Suprapubic skin (tissue), 4 donors: ENCODE measurements at regions not wholly inside any gene's neighbourhood (a gene's known extent, or its start where the extent isn't known, plus 50 kb on each side); places are given as distances from the start of the nearest gene placed in this dataset.
"Not testable (repeated sequence)": the region's sequence is repeated elsewhere in the genome, so short reads cannot be mapped to it uniquely, and the experiment has no call there.

Source experiments
- DNase-seq, 2 donors: peaks; one replicate each; pipeline ENCODE4 v3.0.0-alpha.2; 2019; ENCODE audit warnings: low spot score in 2 of 2
- H3K27ac ChIP-seq: fragments of 200-600 bp; sonication (generic); one replicate; pipeline ENCODE4 v1.5.1; 2019
- H3K27me3 ChIP-seq: fragments of 200-600 bp; sonication (generic); one replicate; pipeline ENCODE4 v1.5.1; 2019
- H3K36me3 ChIP-seq: fragments of 200-600 bp; sonication (generic); one replicate; pipeline ENCODE4 v1.5.1; 2019
- H3K4me1 ChIP-seq: fragments of 200-600 bp; sonication (generic); one replicate; pipeline ENCODE4 v1.5.1; 2019
- H3K4me3 ChIP-seq: fragments of 200-600 bp; sonication (generic); one replicate; pipeline ENCODE4 v1.5.1; 2019; ENCODE audit warnings: mild to moderate bottlenecking
- H3K9me3 ChIP-seq: fragments of 200-600 bp; sonication (generic); one replicate; pipeline ENCODE4 v1.5.1; 2019
- EP300 ChIP-seq: sonication (generic); formaldehyde crosslinking; IDR thresholded peaks from one replicate; pipeline ENCODE4 v1.6.1; 2017; ENCODE audit warnings: antibody characterized with exemption
- POLR2A ChIP-seq, 2 donors: fragments of 450-650 bp; IDR thresholded peaks; one replicate each; pipeline ENCODE4 v1.6.1; 2017; ENCODE audit warnings: antibody characterized with exemption in 2 of 2, mild to moderate bottlenecking in 2 of 2, moderate library complexity in 2 of 2
- POLR2AphosphoS5 ChIP-seq, 3 donors: sonication (generic); formaldehyde crosslinking; IDR thresholded peaks; one replicate each; pipeline ENCODE4 v1.6.1; 2017; ENCODE audit warnings: antibody characterized with exemption in 3 of 3
- WGBS: methylation state at CpG from one replicate; pipeline ENCODE4 v1.1.5; 2018; 5-methylcytosine and 5-hydroxymethylcytosine counted together
- TF ChIP-seq, protein P1 (sequence below), 2 donors: fragments of 200-600 bp in 1 of 2; fragments of 450-650 bp in 1 of 2; sonication (generic) in 1 of 2; IDR thresholded peaks; one replicate each; pipeline ENCODE4 v1.5.1; 2016 to 2019; ENCODE audit warnings: antibody characterized with exemption in 2 of 2, mild to moderate bottlenecking in 1 of 2, moderate library complexity in 1 of 2

- Histone ChIP-seq H3K9me3 (no peaks in the 10 kb centered on the region), H3K27me3 (no peaks in the 10 kb centered on the region), H3K36me3 (no peaks in the 10 kb centered on the region), H3K27ac (no peak overlapping the region), H3K4me3 (no peak overlapping the region), H3K4me1 (no peaks in the 10 kb centered on the region)
- no peak for DNase-seq
- no peak for TF ChIP-seq POLR2AphosphoS5 (IDR thresholded peaks at IDR 0.05)
- TF ChIP-seq, protein P1, sequence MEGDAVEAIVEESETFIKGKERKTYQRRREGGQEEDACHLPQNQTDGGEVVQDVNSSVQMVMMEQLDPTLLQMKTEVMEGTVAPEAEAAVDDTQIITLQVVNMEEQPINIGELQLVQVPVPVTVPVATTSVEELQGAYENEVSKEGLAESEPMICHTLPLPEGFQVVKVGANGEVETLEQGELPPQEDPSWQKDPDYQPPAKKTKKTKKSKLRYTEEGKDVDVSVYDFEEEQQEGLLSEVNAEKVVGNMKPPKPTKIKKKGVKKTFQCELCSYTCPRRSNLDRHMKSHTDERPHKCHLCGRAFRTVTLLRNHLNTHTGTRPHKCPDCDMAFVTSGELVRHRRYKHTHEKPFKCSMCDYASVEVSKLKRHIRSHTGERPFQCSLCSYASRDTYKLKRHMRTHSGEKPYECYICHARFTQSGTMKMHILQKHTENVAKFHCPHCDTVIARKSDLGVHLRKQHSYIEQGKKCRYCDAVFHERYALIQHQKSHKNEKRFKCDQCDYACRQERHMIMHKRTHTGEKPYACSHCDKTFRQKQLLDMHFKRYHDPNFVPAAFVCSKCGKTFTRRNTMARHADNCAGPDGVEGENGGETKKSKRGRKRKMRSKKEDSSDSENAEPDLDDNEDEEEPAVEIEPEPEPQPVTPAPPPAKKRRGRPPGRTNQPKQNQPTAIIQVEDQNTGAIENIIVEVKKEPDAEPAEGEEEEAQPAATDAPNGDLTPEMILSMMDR (IDR thresholded peaks at IDR 0.05): no peak
- no peak for TF ChIP-seq EP300
- no peak for TF ChIP-seq POLR2A (IDR thresholded peaks at IDR 0.05)
- 81% methylated on average over 2 of the region's 2 CpGs for WGBS
These were observed 399.5 kb downstream of the RMST start for GRCh38 chr12:97862072-97862471.

DNA sequence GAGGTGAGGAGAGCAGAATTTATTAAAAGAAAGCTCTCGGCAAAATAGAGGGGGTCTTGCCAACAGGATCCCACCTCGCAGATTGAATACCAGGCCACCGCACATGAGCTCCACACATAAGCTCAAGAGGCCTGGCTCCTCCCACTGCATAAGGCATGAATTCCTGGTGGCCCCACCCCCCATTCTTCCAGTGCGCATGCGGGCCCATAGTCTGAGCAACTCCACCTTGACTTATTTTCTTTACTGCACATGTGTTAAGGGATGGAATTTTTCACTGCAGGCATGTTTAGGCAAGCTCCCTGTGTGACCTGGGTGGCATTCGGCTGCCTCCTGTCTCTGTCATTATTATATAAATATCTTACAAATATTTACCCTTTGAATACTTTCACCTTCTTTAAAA, 412.5 kb downstream of the RMST start:
- Histone ChIP-seq H3K27ac (no peak overlapping the region), H3K9me3 (no peaks in the 10 kb centered on the region), H3K4me1 (no peaks in the 10 kb centered on the region), H3K4me3 (no peak overlapping the region), H3K36me3 (no peaks in the 10 kb centered on the region), H3K27me3 (no peaks in the 10 kb centered on the region)
- 75% methylated on average over 6 of the region's 6 CpGs for WGBS
- TF ChIP-seq, protein P1 (IDR thresholded peaks at IDR 0.05): no peak
- TF ChIP-seq POLR2AphosphoS5 (IDR thresholded peaks at IDR 0.05) (no peak), EP300 (no peak), POLR2A (IDR thresholded peaks at IDR 0.05) (no peak)
- DNase-seq: no peak

DNA sequence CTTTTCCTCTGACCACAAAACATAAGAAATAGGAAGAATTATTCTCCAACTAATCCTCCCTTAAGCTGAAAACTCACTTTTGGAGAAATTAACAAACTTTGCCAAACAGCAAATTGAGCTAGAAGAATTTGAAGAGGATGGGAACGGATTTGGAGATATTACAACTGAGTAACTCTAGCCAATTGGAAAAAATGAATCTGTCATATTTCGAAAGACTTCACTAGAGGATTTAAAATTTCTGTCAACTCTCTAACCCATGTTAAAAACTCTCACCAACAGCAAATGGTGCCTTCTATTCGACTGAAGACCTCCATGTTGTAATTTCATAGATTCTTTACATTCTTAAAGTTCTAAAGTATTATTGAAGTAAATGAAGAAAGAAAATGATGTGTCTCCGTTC, 414.2 kb downstream of the RMST start:
- Histone ChIP-seq H3K36me3 (no peaks in the 10 kb centered on the region), H3K27me3 (no peaks in the 10 kb centered on the region), H3K4me1 (no peaks in the 10 kb centered on the region), H3K27ac (no peak overlapping the region), H3K4me3 (no peak overlapping the region), H3K9me3 (no peaks in the 10 kb centered on the region)
- TF ChIP-seq POLR2A (IDR thresholded peaks at IDR 0.05): no peak
- TF ChIP-seq, protein P1 (IDR thresholded peaks at IDR 0.05): no peak
- TF ChIP-seq EP300: no peak
- no peak for TF ChIP-seq POLR2AphosphoS5 (IDR thresholded peaks at IDR 0.05)
- 59% methylated on average over 4 of the region's 4 CpGs for WGBS
- no peak for DNase-seq

DNA sequence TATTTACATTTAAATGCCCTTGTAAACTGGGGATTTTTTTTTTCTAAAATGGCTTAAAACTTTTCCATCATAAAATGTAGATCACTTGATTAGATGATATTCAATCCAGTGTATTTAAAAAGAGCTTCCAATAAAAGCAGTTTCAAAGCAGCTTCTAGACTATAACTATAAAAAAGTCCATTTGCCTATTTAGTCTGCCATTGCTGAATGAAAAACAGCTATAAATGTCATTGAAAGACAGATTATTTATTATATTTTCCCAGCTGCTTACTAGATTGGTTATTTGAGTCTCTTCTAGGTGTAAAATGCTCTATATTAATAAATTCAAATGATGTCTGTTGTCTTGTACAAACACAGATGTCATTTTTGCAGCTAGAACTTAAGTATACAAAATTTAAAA, 414.8 kb downstream of the RMST start:
- no peaks in the 10 kb centered on the region for H3K27me3 ChIP-seq
- H3K27ac ChIP-seq: no peak overlapping the region
- H3K4me1 ChIP-seq: no peaks in the 10 kb centered on the region
- DNase-seq: no peak
- no peaks in the 10 kb centered on the region for H3K36me3 ChIP-seq
- TF ChIP-seq EP300 (no peak), POLR2A (IDR thresholded peaks at IDR 0.05) (no peak), POLR2AphosphoS5 (IDR thresholded peaks at IDR 0.05) (no peak)
- TF ChIP-seq, protein P1 (IDR thresholded peaks at IDR 0.05): no peak
- no peaks in the 10 kb centered on the region for H3K9me3 ChIP-seq
- H3K4me3 ChIP-seq: no peak overlapping the region

GRCh38 chr12:97886511-97887176, 424.0 kb downstream of the RMST start:
- TF ChIP-seq POLR2A (IDR thresholded peaks at IDR 0.05): no peak
- TF ChIP-seq POLR2AphosphoS5 (IDR thresholded peaks at IDR 0.05): no peak
- WGBS: 45% methylated on average over 4 of the region's 4 CpGs
- Histone ChIP-seq H3K4me1 (no peaks in the 10 kb centered on the region), H3K27ac (no peak overlapping the region), H3K4me3 (no peak overlapping the region), H3K9me3 (no peaks in the 10 kb centered on the region), H3K27me3 (no peaks in the 10 kb centered on the region), H3K36me3 (no peaks in the 10 kb centered on the region)
- no peak for DNase-seq

- not testable (repeated sequence) for H3K27ac ChIP-seq, H3K27me3 ChIP-seq, H3K4me3 ChIP-seq, H3K9me3 ChIP-seq, H3K4me1 ChIP-seq, DNase-seq, H3K36me3 ChIP-seq
- WGBS: 57% methylated on average over 6 of the region's 6 CpGs
These were observed 435.3 kb downstream of the RMST start for GRCh38 chr12:97897881-97898280.
